Stomach (tissue), 8 donors: ENCODE measurements at regions not wholly inside any gene's neighbourhood (a gene's known extent, or its start where the extent isn't known, plus 50 kb on each side); places are given as distances from the start of the nearest gene placed in this dataset.

ENCODE experiments used
- DNase-seq, 2 donors: peaks; one replicate each; pipeline versions ENCODE4 v3.0.0 to v3.0.0-alpha.2; 2013 to 2019
- H3K27ac ChIP-seq, 5 donors: fragments of 200-600 bp in 4 of 5; sonication (generic) in 4 of 5; one replicate each; pipeline ENCODE4 v1.5.1; 2013 to 2019; ENCODE audit warnings: mild to moderate bottlenecking in 1 of 5, moderate library complexity in 1 of 5
- H3K27me3 ChIP-seq, 3 donors: fragments of 200-600 bp; sonication (generic); one replicate each; pipeline ENCODE4 v1.5.1; 2017 to 2019; ENCODE audit warnings: mixed run types in 1 of 3
- H3K36me3 ChIP-seq, 4 donors: fragments of 200-600 bp; sonication (generic); 1 replicate in 3 of 4; 2 replicates in 1 of 4; pipeline ENCODE4 v1.5.1; 2016 to 2019
- H3K4me1 ChIP-seq, 4 donors: fragments of 200-600 bp; sonication (generic); one replicate each; pipeline ENCODE4 v1.5.1; 2016 to 2019
- H3K4me3 ChIP-seq, 4 donors: fragments of 200-600 bp; sonication (generic) in 3 of 4; one replicate each; pipeline ENCODE4 v1.5.1; 2016 to 2019; ENCODE audit warnings: mild to moderate bottlenecking in 1 of 4
- H3K9me3 ChIP-seq, 4 donors: fragments of 200-600 bp; sonication (generic); one replicate each; pipeline ENCODE4 v1.5.1; 2016 to 2019
- CTCF ChIP-seq, 7 experiments: fragments of 450-650 bp in 4 of 7; fragments of 200-600 bp in 3 of 7; sonication (generic) in 3 of 7; IDR thresholded peaks; one replicate each; pipeline ENCODE4 v1.5.1; 2016 to 2019; ENCODE audit warnings: antibody characterized with exemption in 7 of 7, control low read depth in 2 of 7, mild to moderate bottlenecking in 1 of 7
- EP300 ChIP-seq: sonication (generic); formaldehyde crosslinking; IDR thresholded peaks from one replicate; pipeline ENCODE4 v1.6.1; 2017; ENCODE audit warnings: antibody characterized with exemption
- POLR2A ChIP-seq, 4 donors: fragments of 450-650 bp; IDR thresholded peaks; one replicate each; pipeline ENCODE4 v1.6.1; 2016; ENCODE audit warnings: antibody characterized with exemption in 4 of 4, control low read depth in 2 of 4, mild to moderate bottlenecking in 1 of 4, moderate library complexity in 1 of 4
- POLR2AphosphoS5 ChIP-seq, 3 donors: sonication (generic); formaldehyde crosslinking; IDR thresholded peaks; one replicate each; pipeline ENCODE4 v1.6.1; 2016; ENCODE audit warnings: antibody characterized with exemption in 3 of 3
- WGBS, 5 donors: extraction: QIAGEN DNeasy Blood & Tissue Kit in 3 of 5; methylation state at CpG; one replicate each; pipeline versions ENCODE4 v1.1.5 to v1.1.7; 2013 to 2018; 5-methylcytosine and 5-hydroxymethylcytosine counted together
- intact Hi-C: fragments of 100-400 bp; cut with DNase I; formaldehyde crosslinking; loops from one replicate; pipeline ENCODE4 v1.15.1; 2023; ENCODE audit warnings: low total_unique reads
- donor health status: healthy with polysubstance abuse.
- donor health status: Bipolar disorder and iron deficiency.
- donor health status: healthy.

- H3K36me3 ChIP-seq, result no peaks in the 10 kb centered on the region
- no peaks in the 10 kb centered on the region for H3K27me3 ChIP-seq
- no peaks in the 10 kb centered on the region for H3K9me3 ChIP-seq
- H3K4me1 ChIP-seq, result peaks cover 0 to 16% (median 7%) of the 10 kb centered on the region in 4 donors
- WGBS, 5 donors, result 45 to 56% (median 52%) methylated on average over 3 of the region's 3 CpGs
- H3K4me3 ChIP-seq, result no peak overlapping the region
- TF ChIP-seq POLR2A (IDR thresholded peaks at IDR 0.05) (no peak), POLR2AphosphoS5 (IDR thresholded peaks at IDR 0.05) (no peak), CTCF (IDR thresholded peaks at IDR 0.05) (no peak), EP300 (no peak)
- H3K27ac ChIP-seq, result no peak overlapping the region
- no peak for DNase-seq
- intact Hi-C loops, result no loop called here
These were observed 141.6 kb downstream of the SNX19 start for GRCh38 chr11:130774703-130775102.

GRCh38 chr11:130775306-130776060, 140.8 kb downstream of the SNX19 start:
- intact Hi-C loops, result no loop called here
- TF ChIP-seq POLR2A (IDR thresholded peaks at IDR 0.05) (no peak), EP300 (no peak), CTCF (IDR thresholded peaks at IDR 0.05) (no peak), POLR2AphosphoS5 (IDR thresholded peaks at IDR 0.05) (no peak)
- 81 to 90% (median 87%) methylated on average over 6 of the region's 6 CpGs for WGBS, 5 donors
- Histone ChIP-seq H3K27ac (no peak overlapping the region), H3K4me3 (no peak overlapping the region), H3K36me3 (no peaks in the 10 kb centered on the region), H3K4me1 (peaks cover 0 to 16% (median 7%) of the 10 kb centered on the region in 4 donors), H3K9me3 (no peaks in the 10 kb centered on the region), H3K27me3 (no peaks in the 10 kb centered on the region)
- no peak for DNase-seq

- Histone ChIP-seq H3K27me3 (no peaks in the 10 kb centered on the region), H3K4me3 (no peak overlapping the region), H3K36me3 (no peaks in the 10 kb centered on the region), H3K9me3 (no peaks in the 10 kb centered on the region), H3K27ac (no peak overlapping the region), H3K4me1 (peaks cover 0 to 16% (median 7%) of the 10 kb centered on the region in 4 donors)
- no peak for DNase-seq
- intact Hi-C loops, result no loop called here
- TF ChIP-seq POLR2A (IDR thresholded peaks at IDR 0.05) (no peak), POLR2AphosphoS5 (IDR thresholded peaks at IDR 0.05) (no peak), CTCF (IDR thresholded peaks at IDR 0.05) (no peak), EP300 (no peak)
These were observed 140.2 kb downstream of the SNX19 start for GRCh38 chr11:130776061-130776419.

GRCh38 chr11:130778026-130778425, 138.3 kb downstream of the SNX19 start:
- TF ChIP-seq CTCF (IDR thresholded peaks at IDR 0.05), result no peak
- no peak for TF ChIP-seq POLR2A (IDR thresholded peaks at IDR 0.05)
- TF ChIP-seq EP300, result no peak
- no peak for TF ChIP-seq POLR2AphosphoS5 (IDR thresholded peaks at IDR 0.05)
- 94 to 97% (median 95%) methylated on average over 15 of the region's 15 CpGs for WGBS, 5 donors
- no peaks in the 10 kb centered on the region for H3K9me3 ChIP-seq
- intact Hi-C loops, result no loop called here
- no peak overlapping the region for H3K27ac ChIP-seq
- no peaks in the 10 kb centered on the region for H3K27me3 ChIP-seq
- peaks cover 5 to 12% (median 7%) of the 10 kb centered on the region in 4 donors for H3K4me1 ChIP-seq
- no peaks in the 10 kb centered on the region for H3K36me3 ChIP-seq
- DNase-seq, result no peak
- no peak overlapping the region for H3K4me3 ChIP-seq
